ENCODE measurements at regions not wholly inside any gene's neighbourhood (a gene's known extent, or its start where the extent isn't known, plus 50 kb on each side); places are given as distances from the start of the nearest gene placed in this dataset.

GRCh38 chr3:147574621-147575020 lies 165.5 kb downstream of the ZIC1 start:
- Histone ChIP-seq H3K36me3 (ENCODE audit: control insufficient read depth in 1 of 2, insufficient read depth in 2 of 2, low read length in 2 of 2) (no peaks in the 10 kb centered on the region), H2AFZ (ENCODE audit: insufficient read depth, low read length, poor library complexity) (no peak overlapping the region), H3K79me1 (ENCODE audit: low read length) (no peaks in the 10 kb centered on the region), H2AK5ac (ENCODE audit: low read length) (no peak overlapping the region), H3K18ac (ENCODE audit: low read length) (no peak overlapping the region), H3K4me1 (ENCODE audit: control insufficient read depth in 1 of 2, insufficient read depth in 2 of 2, low read length in 2 of 2) (no peaks in the 10 kb centered on the region), H3K4me2 (ENCODE audit: low read length) (no peak overlapping the region), H3K79me2 (ENCODE audit: control insufficient read depth, insufficient read depth, low read length, poor library complexity) (no peaks in the 10 kb centered on the region), H3K9me3 (ENCODE audit: insufficient read depth, low read depth, low read length) (no peaks in the 10 kb centered on the region), H3K27ac (ENCODE audit: low read depth, low read length) (no peak overlapping the region), H2BK120ac (ENCODE audit: insufficient read depth, low read length, poor library complexity) (no peak overlapping the region), H3K14ac (ENCODE audit: low read length) (no peak overlapping the region), H3K23ac (ENCODE audit: low read length) (no peak overlapping the region), H3K4ac (ENCODE audit: low read depth, low read length) (no peak overlapping the region), H2BK5ac (ENCODE audit: low read depth, low read length, poor library complexity) (no peak overlapping the region), H4K12ac (ENCODE audit: low read depth, low read length) (no peak overlapping the region), H4K8ac (ENCODE audit: low read depth, low read length) (no peak overlapping the region), H3K9ac (ENCODE audit: low read length) (no peak overlapping the region), H2BK12ac (ENCODE audit: low read length) (no peak overlapping the region), H3K4me3 (ENCODE audit: low read depth, low read length) (no peak overlapping the region), H4K91ac (ENCODE audit: low read depth, low read length) (no peak overlapping the region), H3K27me3 (ENCODE audit: insufficient read depth, low read length) (no peaks in the 10 kb centered on the region)
- DNase-seq = no peak
- WGBS (ENCODE audit: extremely low coverage, insufficient coverage, insufficient read length) = no CpG with 5 or more reads among the region's 1 CpG

- no peak overlapping the region for H4K91ac ChIP-seq (ENCODE audit: low read depth, low read length)
- no peak overlapping the region for H2BK12ac ChIP-seq (ENCODE audit: low read length)
- H3K9ac ChIP-seq (ENCODE audit: low read length) = no peak overlapping the region
- no peaks in the 10 kb centered on the region for H3K4me1 ChIP-seq (ENCODE audit: control insufficient read depth in 1 of 2, insufficient read depth in 2 of 2, low read length in 2 of 2)
- H3K4ac ChIP-seq (ENCODE audit: low read depth, low read length) = no peak overlapping the region
- H3K27me3 ChIP-seq (ENCODE audit: insufficient read depth, low read length) = no peaks in the 10 kb centered on the region
- no peak overlapping the region for H4K8ac ChIP-seq (ENCODE audit: low read depth, low read length)
- H3K23ac ChIP-seq (ENCODE audit: low read length) = no peak overlapping the region
- no peak overlapping the region for H4K12ac ChIP-seq (ENCODE audit: low read depth, low read length)
- no CpG with 5 or more reads among the region's 2 CpGs for WGBS (ENCODE audit: extremely low coverage, insufficient coverage, insufficient read length)
- no peaks in the 10 kb centered on the region for H3K79me2 ChIP-seq (ENCODE audit: control insufficient read depth, insufficient read depth, low read length, poor library complexity)
- H3K4me3 ChIP-seq (ENCODE audit: low read depth, low read length) = no peak overlapping the region
- H3K4me2 ChIP-seq (ENCODE audit: low read length) = no peak overlapping the region
- H2AK5ac ChIP-seq (ENCODE audit: low read length) = no peak overlapping the region
- no peaks in the 10 kb centered on the region for H3K79me1 ChIP-seq (ENCODE audit: low read length)
- H2BK5ac ChIP-seq (ENCODE audit: low read depth, low read length, poor library complexity) = no peak overlapping the region
- no peak overlapping the region for H3K27ac ChIP-seq (ENCODE audit: low read depth, low read length)
- no peaks in the 10 kb centered on the region for H3K36me3 ChIP-seq (ENCODE audit: control insufficient read depth in 1 of 2, insufficient read depth in 2 of 2, low read length in 2 of 2)
- H2AFZ ChIP-seq (ENCODE audit: insufficient read depth, low read length, poor library complexity) = no peak overlapping the region
- DNase-seq = no peak
- H2BK120ac ChIP-seq (ENCODE audit: insufficient read depth, low read length, poor library complexity) = no peak overlapping the region
- H3K9me3 ChIP-seq (ENCODE audit: insufficient read depth, low read depth, low read length) = no peaks in the 10 kb centered on the region
- H3K18ac ChIP-seq (ENCODE audit: low read length) = no peak overlapping the region
- H3K14ac ChIP-seq (ENCODE audit: low read length) = no peak overlapping the region
These were observed 166.2 kb downstream of the ZIC1 start for GRCh38 chr3:147575391-147575790.

- H3K23ac ChIP-seq (ENCODE audit: low read length) = no peak overlapping the region
- no peak overlapping the region for H2BK12ac ChIP-seq (ENCODE audit: low read length)
- no peaks in the 10 kb centered on the region for H3K27me3 ChIP-seq (ENCODE audit: insufficient read depth, low read length)
- no peak for DNase-seq
- H2BK5ac ChIP-seq (ENCODE audit: low read depth, low read length, poor library complexity) = no peak overlapping the region
- no peak overlapping the region for H3K18ac ChIP-seq (ENCODE audit: low read length)
- H2BK120ac ChIP-seq (ENCODE audit: insufficient read depth, low read length, poor library complexity) = no peak overlapping the region
- no peaks in the 10 kb centered on the region for H3K9me3 ChIP-seq (ENCODE audit: insufficient read depth, low read depth, low read length)
- no peak overlapping the region for H4K8ac ChIP-seq (ENCODE audit: low read depth, low read length)
- H4K91ac ChIP-seq (ENCODE audit: low read depth, low read length) = no peak overlapping the region
- H3K4me3 ChIP-seq (ENCODE audit: low read depth, low read length) = no peak overlapping the region
- H3K4ac ChIP-seq (ENCODE audit: low read depth, low read length) = no peak overlapping the region
- H2AFZ ChIP-seq (ENCODE audit: insufficient read depth, low read length, poor library complexity) = no peak overlapping the region
- no peak overlapping the region for H3K14ac ChIP-seq (ENCODE audit: low read length)
- H3K79me2 ChIP-seq (ENCODE audit: control insufficient read depth, insufficient read depth, low read length, poor library complexity) = no peaks in the 10 kb centered on the region
- H3K79me1 ChIP-seq (ENCODE audit: low read length) = no peaks in the 10 kb centered on the region
- no peak overlapping the region for H3K9ac ChIP-seq (ENCODE audit: low read length)
- no peaks in the 10 kb centered on the region for H3K36me3 ChIP-seq (ENCODE audit: control insufficient read depth in 1 of 2, insufficient read depth in 2 of 2, low read length in 2 of 2)
- no peak overlapping the region for H2AK5ac ChIP-seq (ENCODE audit: low read length)
- no peak overlapping the region for H3K4me2 ChIP-seq (ENCODE audit: low read length)
- H3K4me1 ChIP-seq (ENCODE audit: control insufficient read depth in 1 of 2, insufficient read depth in 2 of 2, low read length in 2 of 2) = no peaks in the 10 kb centered on the region
- no peak overlapping the region for H4K12ac ChIP-seq (ENCODE audit: low read depth, low read length)
- H3K27ac ChIP-seq (ENCODE audit: low read depth, low read length) = no peak overlapping the region
These were observed 173.5 kb downstream of the ZIC1 start for GRCh38 chr3:147582642-147583041.

GRCh38 chr3:147589016-147589415 lies 179.9 kb downstream of the ZIC1 start:
- no peak overlapping the region for H4K12ac ChIP-seq (ENCODE audit: low read depth, low read length)
- H3K4me1 ChIP-seq (ENCODE audit: control insufficient read depth in 1 of 2, insufficient read depth in 2 of 2, low read length in 2 of 2) = no peaks in the 10 kb centered on the region
- H3K18ac ChIP-seq (ENCODE audit: low read length) = no peak overlapping the region
- H2BK120ac ChIP-seq (ENCODE audit: insufficient read depth, low read length, poor library complexity) = no peak overlapping the region
- no peaks in the 10 kb centered on the region for H3K79me2 ChIP-seq (ENCODE audit: control insufficient read depth, insufficient read depth, low read length, poor library complexity)
- no peaks in the 10 kb centered on the region for H3K9me3 ChIP-seq (ENCODE audit: insufficient read depth, low read depth, low read length)
- no peak overlapping the region for H3K27ac ChIP-seq (ENCODE audit: low read depth, low read length)
- WGBS (ENCODE audit: extremely low coverage, insufficient coverage, insufficient read length) = no CpG with 5 or more reads among the region's 2 CpGs
- no peak overlapping the region for H2AK5ac ChIP-seq (ENCODE audit: low read length)
- no peak overlapping the region for H2BK5ac ChIP-seq (ENCODE audit: low read depth, low read length, poor library complexity)
- H3K4ac ChIP-seq (ENCODE audit: low read depth, low read length) = no peak overlapping the region
- H3K14ac ChIP-seq (ENCODE audit: low read length) = no peak overlapping the region
- no peak overlapping the region for H3K23ac ChIP-seq (ENCODE audit: low read length)
- no peak overlapping the region for H3K9ac ChIP-seq (ENCODE audit: low read length)
- no peak overlapping the region for H4K8ac ChIP-seq (ENCODE audit: low read depth, low read length)
- no peaks in the 10 kb centered on the region for H3K79me1 ChIP-seq (ENCODE audit: low read length)
- H3K4me3 ChIP-seq (ENCODE audit: low read depth, low read length) = no peak overlapping the region
- no peak overlapping the region for H4K91ac ChIP-seq (ENCODE audit: low read depth, low read length)
- H3K4me2 ChIP-seq (ENCODE audit: low read length) = no peak overlapping the region
- no peak overlapping the region for H2BK12ac ChIP-seq (ENCODE audit: low read length)
- no peak for DNase-seq
- H2AFZ ChIP-seq (ENCODE audit: insufficient read depth, low read length, poor library complexity) = no peak overlapping the region
- H3K27me3 ChIP-seq (ENCODE audit: insufficient read depth, low read length) = no peaks in the 10 kb centered on the region
- no peaks in the 10 kb centered on the region for H3K36me3 ChIP-seq (ENCODE audit: control insufficient read depth in 1 of 2, insufficient read depth in 2 of 2, low read length in 2 of 2)

- no peak overlapping the region for H3K18ac ChIP-seq (ENCODE audit: low read length)
- H3K14ac ChIP-seq (ENCODE audit: low read length) = no peak overlapping the region
- H3K4me2 ChIP-seq (ENCODE audit: low read length) = no peak overlapping the region
- no peak for DNase-seq
- no peak overlapping the region for H3K27ac ChIP-seq (ENCODE audit: low read depth, low read length)
- H3K23ac ChIP-seq (ENCODE audit: low read length) = no peak overlapping the region
- H3K27me3 ChIP-seq (ENCODE audit: insufficient read depth, low read length) = no peaks in the 10 kb centered on the region
- no peaks in the 10 kb centered on the region for H3K36me3 ChIP-seq (ENCODE audit: control insufficient read depth in 1 of 2, insufficient read depth in 2 of 2, low read length in 2 of 2)
- no peak overlapping the region for H2BK5ac ChIP-seq (ENCODE audit: low read depth, low read length, poor library complexity)
- H2BK12ac ChIP-seq (ENCODE audit: low read length) = no peak overlapping the region
- WGBS (ENCODE audit: extremely low coverage, insufficient coverage, insufficient read length) = no CpG with 5 or more reads among the region's 4 CpGs
- no peaks in the 10 kb centered on the region for H3K9me3 ChIP-seq (ENCODE audit: insufficient read depth, low read depth, low read length)
- no peak overlapping the region for H2AK5ac ChIP-seq (ENCODE audit: low read length)
- no peak overlapping the region for H3K9ac ChIP-seq (ENCODE audit: low read length)
- no peak overlapping the region for H4K8ac ChIP-seq (ENCODE audit: low read depth, low read length)
- H4K12ac ChIP-seq (ENCODE audit: low read depth, low read length) = no peak overlapping the region
- no peaks in the 10 kb centered on the region for H3K79me1 ChIP-seq (ENCODE audit: low read length)
- no peak overlapping the region for H3K4me3 ChIP-seq (ENCODE audit: low read depth, low read length)
- H3K4ac ChIP-seq (ENCODE audit: low read depth, low read length) = no peak overlapping the region
- no peaks in the 10 kb centered on the region for H3K79me2 ChIP-seq (ENCODE audit: control insufficient read depth, insufficient read depth, low read length, poor library complexity)
- no peaks in the 10 kb centered on the region for H3K4me1 ChIP-seq (ENCODE audit: control insufficient read depth in 1 of 2, insufficient read depth in 2 of 2, low read length in 2 of 2)
- no peak overlapping the region for H2BK120ac ChIP-seq (ENCODE audit: insufficient read depth, low read length, poor library complexity)
- no peak overlapping the region for H2AFZ ChIP-seq (ENCODE audit: insufficient read depth, low read length, poor library complexity)
- H4K91ac ChIP-seq (ENCODE audit: low read depth, low read length) = no peak overlapping the region
These were observed 195.0 kb downstream of the ZIC1 start for GRCh38 chr3:147604136-147604535.

Measured in trophoblast cell (in vitro differentiated cells and primary cell).